Uterus (tissue), 3 donors: ENCODE measurements at regions not wholly inside any gene's neighbourhood (a gene's known extent, or its start where the extent isn't known, plus 50 kb on each side); places are given as distances from the start of the nearest gene placed in this dataset.

Experiments used
- DNase-seq, 2 donors: peaks; one replicate each; pipeline ENCODE4 v3.0.0-alpha.2; 2019 to 2020
- H3K27ac ChIP-seq, 2 donors: fragments of 200-600 bp; sonication (generic); 1 replicate in 1 of 2; 2 replicates in 1 of 2; pipeline ENCODE4 v1.5.1; 2016 to 2018
- H3K27me3 ChIP-seq, 2 donors: fragments of 200-600 bp; sonication (generic); one replicate each; pipeline ENCODE4 v1.5.1; 2018 to 2019; ENCODE audit warnings: control low read depth in 1 of 2
- H3K36me3 ChIP-seq, 2 donors: fragments of 200-600 bp; sonication (generic); one replicate each; pipeline ENCODE4 v1.5.1; 2019; ENCODE audit warnings: control low read depth in 1 of 2
- H3K4me1 ChIP-seq, 2 donors: fragments of 200-600 bp; sonication (generic); one replicate each; pipeline ENCODE4 v1.5.1; 2018 to 2019; ENCODE audit warnings: control low read depth in 1 of 2
- H3K4me3 ChIP-seq, 2 donors: fragments of 200-600 bp; sonication (generic); 1 replicate in 1 of 2; 2 replicates in 1 of 2; pipeline ENCODE4 v1.5.1; 2018 to 2019; ENCODE audit warnings: mild to moderate bottlenecking in 1 of 2
- H3K9me3 ChIP-seq, 2 donors: fragments of 200-600 bp; sonication (generic); one replicate each; pipeline ENCODE4 v1.5.1; 2019; ENCODE audit warnings: control low read depth in 1 of 2
- CTCF ChIP-seq, 4 experiments: fragments of 200-600 bp in 2 of 4; fragments of 450-650 bp in 2 of 4; sonication (generic) in 2 of 4; IDR thresholded peaks; one replicate each; pipeline ENCODE4 v1.5.1; 2016 to 2019; ENCODE audit warnings: antibody characterized with exemption in 4 of 4, mild to moderate bottlenecking in 2 of 4, moderate library complexity in 1 of 4
- POLR2A ChIP-seq, 2 donors: fragments of 450-650 bp; IDR thresholded peaks; one replicate each; pipeline ENCODE4 v1.6.1; 2016; ENCODE audit warnings: antibody characterized with exemption in 2 of 2, mild to moderate bottlenecking in 1 of 2, moderate library complexity in 1 of 2
- intact Hi-C: fragments of 100-400 bp; cut with DNase I; formaldehyde crosslinking; loops from one replicate; pipeline ENCODE4 v1.15.1; 2023; ENCODE audit warnings: low total_unique reads
- donor health status: DM: yes; HTN: yes; CAD: no.

DNA sequence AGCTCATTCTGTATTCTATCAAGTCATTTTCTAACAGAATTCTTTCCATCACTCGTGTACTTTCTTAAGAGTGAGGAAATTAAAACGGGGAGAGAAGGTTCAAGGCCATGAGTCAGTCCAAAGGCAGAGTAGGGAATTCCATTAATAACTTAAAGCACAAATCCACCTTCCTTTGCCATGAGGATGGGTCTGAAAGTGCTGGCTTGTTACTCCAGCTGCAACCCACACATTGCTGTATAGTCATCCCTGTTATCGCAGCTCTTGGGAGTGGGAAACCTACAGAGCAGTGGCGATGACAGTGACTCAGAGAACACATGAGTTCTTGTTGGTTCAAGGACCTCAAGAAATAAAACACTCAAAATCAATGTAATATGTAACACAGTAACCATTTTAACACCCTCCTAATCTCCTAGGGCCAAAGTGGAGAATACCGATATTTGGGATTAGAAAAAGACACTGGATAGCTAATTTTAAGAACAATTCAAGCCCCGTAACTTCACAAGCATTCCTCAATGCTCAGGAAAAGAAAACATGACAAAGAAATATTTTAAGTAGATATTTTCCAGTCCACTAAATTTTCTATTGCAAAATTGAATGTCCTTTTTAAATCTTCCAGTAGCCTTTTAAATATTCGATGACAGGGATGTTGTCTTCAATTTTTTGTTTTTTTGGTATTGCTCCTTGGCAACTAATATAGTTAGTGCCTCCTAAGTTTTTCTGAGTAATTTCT, 179.9 kb upstream of the THBS1 start:
- Histone ChIP-seq H3K36me3 (no peaks in the 10 kb centered on the region), H3K27me3 (no peaks in the 10 kb centered on the region), H3K9me3 (no peaks in the 10 kb centered on the region), H3K4me3 (no peak overlapping the region), H3K4me1 (no peaks in the 10 kb centered on the region), H3K27ac (peak overlapping the region; percentile 47 to 66)
- DNase-seq: no peak
- TF ChIP-seq POLR2A (IDR thresholded peaks at IDR 0.05) (no peak), CTCF (IDR thresholded peaks at IDR 0.05) (no peak)
- intact Hi-C loops: no loop called here

DNA sequence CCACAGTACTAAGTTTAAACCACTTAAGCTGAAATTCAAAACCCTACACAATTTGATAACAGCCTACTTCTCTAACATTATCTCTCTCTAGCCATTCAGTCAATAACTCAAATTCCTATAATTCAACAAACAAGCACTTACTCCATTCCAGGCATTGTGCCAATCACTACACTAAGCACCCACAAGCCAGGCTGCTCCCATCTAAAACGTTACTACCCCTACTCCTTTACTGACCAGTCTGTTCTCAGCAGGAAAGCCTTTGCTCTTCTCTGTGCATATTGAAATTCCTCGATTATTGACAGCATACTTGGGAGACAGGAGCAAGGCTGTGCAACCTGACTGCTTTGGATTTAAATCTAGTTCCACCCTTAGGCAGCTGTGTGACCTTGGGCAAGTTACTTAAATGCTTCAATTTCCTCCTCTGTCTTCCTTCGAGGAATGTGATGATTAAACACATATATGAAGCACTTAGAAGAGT, 177.2 kb upstream of the THBS1 start:
- H3K9me3 ChIP-seq: no peaks in the 10 kb centered on the region
- H3K27me3 ChIP-seq: no peaks in the 10 kb centered on the region
- H3K27ac ChIP-seq: no peak overlapping the region
- H3K4me1 ChIP-seq: no peaks in the 10 kb centered on the region
- no peak for DNase-seq
- no peaks in the 10 kb centered on the region for H3K36me3 ChIP-seq
- intact Hi-C loops: no loop called here
- no peak overlapping the region for H3K4me3 ChIP-seq
- no peak for TF ChIP-seq POLR2A (IDR thresholded peaks at IDR 0.05)
- TF ChIP-seq CTCF (IDR thresholded peaks at IDR 0.05): no peak

- H3K27me3 ChIP-seq: no peaks in the 10 kb centered on the region
- no peak for DNase-seq
- no peaks in the 10 kb centered on the region for H3K36me3 ChIP-seq
- H3K4me3 ChIP-seq: no peak overlapping the region
- no peak overlapping the region for H3K27ac ChIP-seq
- H3K9me3 ChIP-seq: no peaks in the 10 kb centered on the region
- no peaks in the 10 kb centered on the region for H3K4me1 ChIP-seq
- TF ChIP-seq CTCF (IDR thresholded peaks at IDR 0.05) (no peak), POLR2A (IDR thresholded peaks at IDR 0.05) (no peak)
- intact Hi-C loops: no loop called here
Measured at GRCh38 chr15:39404767-39405181, 176.1 kb upstream of the THBS1 start.

- Histone ChIP-seq H3K9me3 (no peaks in the 10 kb centered on the region), H3K27ac (no peak overlapping the region)
Measured at GRCh38 chr15:39406485-39406884, 174.4 kb upstream of the THBS1 start.

More at GRCh38 chr15:39406485-39406884, 174.4 kb upstream of the THBS1 start:
- H3K27me3 ChIP-seq: no peaks in the 10 kb centered on the region
- TF ChIP-seq POLR2A (IDR thresholded peaks at IDR 0.05): no peak
- no peak for TF ChIP-seq CTCF (IDR thresholded peaks at IDR 0.05)
- DNase-seq: no peak
- no peaks in the 10 kb centered on the region for H3K36me3 ChIP-seq
- intact Hi-C loops: no loop called here
- no peaks in the 10 kb centered on the region for H3K4me1 ChIP-seq
- no peak overlapping the region for H3K4me3 ChIP-seq
